ENCODE measurements at regions not wholly inside any gene's neighbourhood (a gene's known extent, or its start where the extent isn't known, plus 50 kb on each side); places are given as distances from the start of the nearest gene placed in this dataset.

- TF ChIP-seq MXI1 (IDR thresholded peaks at IDR 0.05; ENCODE audit: borderline replicate concordance, low read depth, low read length) (no peak), SMC3 (IDR thresholded peaks at IDR 0.05; ENCODE audit: low read depth, low read length) (no peak), BHLHE40 (IDR thresholded peaks at IDR 0.05; ENCODE audit: low read depth, low read length) (no peak), CTCF (conservative IDR thresholded peaks at IDR 0.05; ENCODE audit: low read depth, low read length) (no peak), POLR2A (IDR thresholded peaks at IDR 0.05; ENCODE audit: low read depth, low read length) (no peak)
Measured at GRCh38 chr7:54084340-54084739, 457.8 kb upstream of the VSTM2A start.
